DND-41 (cell line): ENCODE measurements at regions not wholly inside any gene's neighbourhood (a gene's known extent, or its start where the extent isn't known, plus 50 kb on each side); places are given as distances from the start of the nearest gene placed in this dataset.

ENCODE experiments used
- EZH2 ChIP-seq: IDR thresholded peaks from 3 replicates; pipeline ENCODE4 v1.6.1; 2012; ENCODE audit warnings: borderline replicate concordance, low read depth, mild to moderate bottlenecking, moderate library complexity, low read length, inconsistent platforms; ENCODE audit not compliant: severe bottlenecking
- TF ChIP-seq, protein P1 (sequence below): IDR thresholded peaks from 2 replicates; pipeline ENCODE4 v1.5.1; 2012; ENCODE audit warnings: borderline replicate concordance, low read length, moderate library complexity, mild to moderate bottlenecking; ENCODE audit not compliant: poor library complexity, severe bottlenecking; ENCODE audit errors: extremely low read depth

DNA sequence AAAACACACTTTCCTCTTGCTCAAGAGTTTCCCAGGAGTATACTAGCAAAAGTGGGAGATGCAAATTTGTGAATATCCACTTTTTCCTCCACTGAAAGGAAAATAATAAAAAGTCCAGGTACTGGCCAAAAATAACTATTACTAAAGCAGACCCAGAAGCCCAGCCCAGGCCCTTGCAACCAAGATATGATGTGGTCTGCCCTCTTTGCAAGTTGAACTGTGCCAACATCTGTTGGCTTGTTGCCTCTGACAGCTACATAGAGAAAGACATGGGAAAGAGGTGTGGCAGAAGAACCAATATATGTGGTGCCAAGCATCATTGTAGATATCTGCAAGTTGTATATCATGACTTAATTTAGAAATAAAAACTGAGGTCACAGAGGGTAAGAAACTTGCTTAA, 78.4 kb upstream of the JAG1 start:
- TF ChIP-seq, protein P1, sequence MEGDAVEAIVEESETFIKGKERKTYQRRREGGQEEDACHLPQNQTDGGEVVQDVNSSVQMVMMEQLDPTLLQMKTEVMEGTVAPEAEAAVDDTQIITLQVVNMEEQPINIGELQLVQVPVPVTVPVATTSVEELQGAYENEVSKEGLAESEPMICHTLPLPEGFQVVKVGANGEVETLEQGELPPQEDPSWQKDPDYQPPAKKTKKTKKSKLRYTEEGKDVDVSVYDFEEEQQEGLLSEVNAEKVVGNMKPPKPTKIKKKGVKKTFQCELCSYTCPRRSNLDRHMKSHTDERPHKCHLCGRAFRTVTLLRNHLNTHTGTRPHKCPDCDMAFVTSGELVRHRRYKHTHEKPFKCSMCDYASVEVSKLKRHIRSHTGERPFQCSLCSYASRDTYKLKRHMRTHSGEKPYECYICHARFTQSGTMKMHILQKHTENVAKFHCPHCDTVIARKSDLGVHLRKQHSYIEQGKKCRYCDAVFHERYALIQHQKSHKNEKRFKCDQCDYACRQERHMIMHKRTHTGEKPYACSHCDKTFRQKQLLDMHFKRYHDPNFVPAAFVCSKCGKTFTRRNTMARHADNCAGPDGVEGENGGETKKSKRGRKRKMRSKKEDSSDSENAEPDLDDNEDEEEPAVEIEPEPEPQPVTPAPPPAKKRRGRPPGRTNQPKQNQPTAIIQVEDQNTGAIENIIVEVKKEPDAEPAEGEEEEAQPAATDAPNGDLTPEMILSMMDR: no peak
- no peak for TF ChIP-seq EZH2
